ENCODE measurements at regions not wholly inside any gene's neighbourhood (a gene's known extent, or its start where the extent isn't known, plus 50 kb on each side); places are given as distances from the start of the nearest gene placed in this dataset.

DNA sequence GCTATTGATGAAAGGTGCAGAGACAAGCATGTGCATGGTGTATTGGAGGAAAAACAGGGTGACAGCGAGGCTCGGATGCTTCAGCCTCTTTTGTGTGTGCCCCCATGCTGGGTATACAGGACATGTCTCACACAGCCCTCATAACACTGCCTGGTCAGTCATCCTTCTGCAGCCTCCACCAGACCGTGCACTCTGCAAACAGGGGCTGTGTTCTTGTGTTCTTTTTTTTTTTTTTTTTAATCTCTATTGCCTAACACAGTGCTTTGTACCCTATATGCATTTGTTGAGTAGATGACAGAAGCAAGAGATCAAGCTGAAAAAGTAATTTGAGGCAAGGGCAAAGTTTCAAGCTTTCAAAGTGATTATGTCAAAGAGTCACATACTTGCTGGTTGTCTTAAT is 367.2 kb upstream of the SLITRK1 start:
- H3K4me3 ChIP-seq (ENCODE audit: low read depth, low read length), result no peak overlapping the region
- TF ChIP-seq, protein P1, sequence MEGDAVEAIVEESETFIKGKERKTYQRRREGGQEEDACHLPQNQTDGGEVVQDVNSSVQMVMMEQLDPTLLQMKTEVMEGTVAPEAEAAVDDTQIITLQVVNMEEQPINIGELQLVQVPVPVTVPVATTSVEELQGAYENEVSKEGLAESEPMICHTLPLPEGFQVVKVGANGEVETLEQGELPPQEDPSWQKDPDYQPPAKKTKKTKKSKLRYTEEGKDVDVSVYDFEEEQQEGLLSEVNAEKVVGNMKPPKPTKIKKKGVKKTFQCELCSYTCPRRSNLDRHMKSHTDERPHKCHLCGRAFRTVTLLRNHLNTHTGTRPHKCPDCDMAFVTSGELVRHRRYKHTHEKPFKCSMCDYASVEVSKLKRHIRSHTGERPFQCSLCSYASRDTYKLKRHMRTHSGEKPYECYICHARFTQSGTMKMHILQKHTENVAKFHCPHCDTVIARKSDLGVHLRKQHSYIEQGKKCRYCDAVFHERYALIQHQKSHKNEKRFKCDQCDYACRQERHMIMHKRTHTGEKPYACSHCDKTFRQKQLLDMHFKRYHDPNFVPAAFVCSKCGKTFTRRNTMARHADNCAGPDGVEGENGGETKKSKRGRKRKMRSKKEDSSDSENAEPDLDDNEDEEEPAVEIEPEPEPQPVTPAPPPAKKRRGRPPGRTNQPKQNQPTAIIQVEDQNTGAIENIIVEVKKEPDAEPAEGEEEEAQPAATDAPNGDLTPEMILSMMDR (IDR thresholded peaks at IDR 0.05; ENCODE audit: control insufficient read depth, extremely low read depth, insufficient read depth), result no peak
- DNase-seq (ENCODE audit: low read depth), result no peak

DNA sequence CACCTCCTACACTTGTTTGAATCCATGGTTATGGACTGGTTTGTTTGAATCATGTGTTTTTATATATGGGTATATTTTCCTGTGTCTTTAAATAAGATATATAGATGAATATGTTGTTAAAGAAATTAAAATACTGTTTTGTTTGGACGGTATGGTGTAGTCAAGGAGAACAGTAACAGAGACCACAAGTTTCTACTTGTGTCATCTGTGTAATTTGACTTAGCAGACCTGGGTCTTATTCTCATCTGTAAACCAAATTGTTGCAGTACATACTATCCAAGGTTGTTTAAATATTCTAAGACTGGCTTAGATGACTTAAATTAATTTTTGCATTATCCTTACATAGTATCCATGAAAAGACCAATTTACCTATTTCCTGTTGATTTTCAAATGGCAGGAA is 361.1 kb upstream of the SLITRK1 start:
- no peak for DNase-seq (ENCODE audit: low read depth)
- H3K4me3 ChIP-seq (ENCODE audit: low read depth, low read length), result no peak overlapping the region
- TF ChIP-seq, protein P1 (IDR thresholded peaks at IDR 0.05; ENCODE audit: control insufficient read depth, extremely low read depth, insufficient read depth), result no peak

DNA sequence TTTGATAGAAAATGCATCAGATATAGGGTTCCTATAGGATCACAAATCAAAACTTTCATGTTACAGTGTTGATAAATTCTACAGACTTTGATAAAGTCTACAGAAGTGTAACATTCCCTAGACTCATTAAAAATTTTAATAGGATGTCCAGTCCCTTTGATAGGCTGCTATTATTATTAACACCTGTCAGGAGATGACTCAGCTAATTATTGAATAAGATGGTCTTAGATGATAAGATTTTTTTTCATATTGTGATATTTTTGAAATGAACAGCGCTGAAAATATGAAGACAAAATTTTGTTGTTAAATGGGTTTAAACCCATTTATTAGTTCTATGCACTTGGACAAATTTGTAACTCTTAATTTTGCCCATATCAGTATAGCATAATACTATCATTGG is 356.8 kb upstream of the SLITRK1 start:
- DNase-seq (ENCODE audit: low read depth), result no peak
- TF ChIP-seq, protein P1 (IDR thresholded peaks at IDR 0.05; ENCODE audit: control insufficient read depth, extremely low read depth, insufficient read depth), result no peak
- H3K4me3 ChIP-seq (ENCODE audit: low read depth, low read length), result no peak overlapping the region

DNA sequence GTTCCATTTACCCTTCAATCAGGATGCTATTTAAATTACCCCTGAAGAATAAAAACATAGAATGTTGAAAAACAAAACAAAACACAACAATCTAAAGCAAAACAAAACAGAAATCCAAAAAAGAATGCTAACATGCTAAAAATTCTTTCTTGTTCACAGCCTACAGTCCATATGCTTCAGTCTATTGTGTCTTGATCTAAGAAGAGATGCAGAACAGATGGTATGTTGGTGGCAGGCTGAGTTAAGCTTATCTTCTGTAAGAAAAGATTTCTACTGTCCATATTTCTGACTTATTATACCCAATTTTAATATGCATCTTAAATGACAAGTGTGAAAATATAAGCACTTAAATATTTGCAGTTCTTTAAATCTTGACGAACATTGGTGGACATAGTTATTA is 356.1 kb upstream of the SLITRK1 start:
- DNase-seq (ENCODE audit: low read depth), result no peak
- TF ChIP-seq, protein P1 (IDR thresholded peaks at IDR 0.05; ENCODE audit: control insufficient read depth, extremely low read depth, insufficient read depth), result no peak
- no peak overlapping the region for H3K4me3 ChIP-seq (ENCODE audit: low read depth, low read length)

DNA sequence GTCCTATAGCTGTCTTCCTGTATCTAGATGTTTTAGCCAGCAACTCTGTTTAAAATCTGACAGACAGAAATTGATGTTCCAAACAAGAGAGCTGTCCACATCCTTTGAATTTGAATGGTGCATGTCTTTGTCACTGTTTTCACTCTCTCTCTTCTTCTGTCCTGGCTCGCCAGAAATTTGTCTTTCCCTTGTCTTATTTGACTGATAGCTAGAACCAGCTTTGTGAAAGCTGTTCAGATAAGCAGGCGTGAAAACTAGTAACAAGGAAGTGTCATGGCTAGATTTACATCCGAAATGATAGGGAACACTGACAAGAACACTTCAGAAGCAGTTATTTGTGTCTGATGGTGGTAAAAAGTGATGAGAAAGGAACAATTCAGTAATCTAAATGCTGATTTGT is 354.9 kb upstream of the SLITRK1 start:
- no peak overlapping the region for H3K4me3 ChIP-seq (ENCODE audit: low read depth, low read length)
- TF ChIP-seq, protein P1 (IDR thresholded peaks at IDR 0.05; ENCODE audit: control insufficient read depth, extremely low read depth, insufficient read depth), result no peak
- no peak for DNase-seq (ENCODE audit: low read depth)

DNA sequence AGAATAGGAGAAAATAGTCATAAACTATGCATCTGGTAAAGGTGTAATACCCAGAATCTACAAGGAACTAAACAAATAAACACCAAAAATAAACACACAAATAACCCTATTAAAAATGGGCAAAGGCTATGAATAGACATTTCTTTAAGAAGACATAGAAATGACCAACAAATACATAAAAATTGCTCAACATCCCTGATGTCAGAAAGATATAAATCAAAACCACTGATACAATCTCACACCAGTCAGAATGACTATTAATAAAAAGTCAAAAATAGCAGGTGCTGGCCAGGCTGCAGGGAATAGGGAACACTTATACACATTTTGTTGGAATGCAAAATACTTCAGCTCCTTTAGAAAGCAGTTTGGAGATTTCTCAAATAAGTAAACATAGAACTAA is 352.1 kb upstream of the SLITRK1 start:
- TF ChIP-seq, protein P1 (IDR thresholded peaks at IDR 0.05; ENCODE audit: control insufficient read depth, extremely low read depth, insufficient read depth), result no peak
- DNase-seq (ENCODE audit: low read depth), result no peak
- no peak overlapping the region for H3K4me3 ChIP-seq (ENCODE audit: low read depth, low read length)

DNA sequence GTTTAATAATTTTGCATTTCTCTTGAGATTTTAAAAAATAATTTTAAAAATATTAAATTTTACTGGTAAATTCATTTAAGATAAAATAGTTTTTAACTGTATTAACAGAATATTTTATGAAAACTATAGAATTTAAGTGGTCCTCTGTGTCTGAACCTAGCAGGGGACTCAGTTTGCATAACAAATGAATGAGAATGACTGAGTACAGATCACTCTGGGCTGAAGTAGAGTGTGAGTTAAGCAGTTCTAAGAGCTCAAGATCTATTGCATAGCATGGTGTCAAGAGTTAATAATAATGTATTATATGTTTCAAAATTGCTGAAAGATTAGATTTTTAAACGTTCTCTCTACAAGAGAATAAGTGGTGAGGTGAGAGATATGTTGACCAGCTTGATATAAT is 348.3 kb upstream of the SLITRK1 start:
- no peak overlapping the region for H3K4me3 ChIP-seq (ENCODE audit: low read depth, low read length)
- no peak for DNase-seq (ENCODE audit: low read depth)
- TF ChIP-seq, protein P1 (IDR thresholded peaks at IDR 0.05; ENCODE audit: control insufficient read depth, extremely low read depth, insufficient read depth), result no peak

Measured in LNCaP clone FGC (cell line).